ENCODE measurements at regions not wholly inside any gene's neighbourhood (a gene's known extent, or its start where the extent isn't known, plus 50 kb on each side); places are given as distances from the start of the nearest gene placed in this dataset.
"Not testable (repeated sequence)": the region's sequence is repeated elsewhere in the genome, so short reads cannot be mapped to it uniquely, and the experiment has no call there.

GRCh38 chr5:21336478-21336877 is 1348.5 kb upstream of the CDH18 start:
- not testable (repeated sequence) for DNase-seq (ENCODE audit: low spot score)

GRCh38 chr5:21315376-21315775 is 1327.4 kb upstream of the CDH18 start:
- DNase-seq (ENCODE audit: low spot score): not testable (repeated sequence)

GRCh38 chr5:21301205-21301604 is 1313.2 kb upstream of the CDH18 start:
- not testable (repeated sequence) for DNase-seq (ENCODE audit: low spot score)

GRCh38 chr5:21274361-21274760 is 1286.4 kb upstream of the CDH18 start:
- not testable (repeated sequence) for DNase-seq (ENCODE audit: low spot score)

GRCh38 chr5:21263361-21263760 is 1275.4 kb upstream of the CDH18 start:
- DNase-seq (ENCODE audit: low spot score): no peak

GRCh38 chr5:21254161-21254560 is 1266.2 kb upstream of the CDH18 start:
- no peak for DNase-seq (ENCODE audit: low spot score)

GRCh38 chr5:21244982-21245381 is 1257.0 kb upstream of the CDH18 start:
- no peak for DNase-seq (ENCODE audit: low spot score)

GRCh38 chr5:21238786-21239185 is 1250.8 kb upstream of the CDH18 start:
- DNase-seq (ENCODE audit: low spot score): no peak

- DNase-seq (ENCODE audit: low spot score): no peak
Measured at GRCh38 chr5:21237461-21237860, 1249.5 kb upstream of the CDH18 start.

GRCh38 chr5:21236971-21237427 is 1249.0 kb upstream of the CDH18 start:
- DNase-seq (ENCODE audit: low spot score): no peak

- no peak for DNase-seq (ENCODE audit: low spot score)
Measured at GRCh38 chr5:21236104-21236503, 1248.1 kb upstream of the CDH18 start.

- no peak for DNase-seq (ENCODE audit: low spot score)
Measured at GRCh38 chr5:21225223-21226064, 1237.4 kb upstream of the CDH18 start.

- no peak for DNase-seq (ENCODE audit: low spot score)
Measured at GRCh38 chr5:21221616-21222015, 1233.6 kb upstream of the CDH18 start.

GRCh38 chr5:21219966-21220365 is 1232.0 kb upstream of the CDH18 start:
- no peak for DNase-seq (ENCODE audit: low spot score)

GRCh38 chr5:21219251-21219650 is 1231.3 kb upstream of the CDH18 start:
- DNase-seq (ENCODE audit: low spot score): no peak

GRCh38 chr5:21212026-21212425 is 1224.0 kb upstream of the CDH18 start:
- no peak for DNase-seq (ENCODE audit: low spot score)

GRCh38 chr5:21209409-21209808 is 1221.4 kb upstream of the CDH18 start:
- DNase-seq (ENCODE audit: low spot score): no peak

GRCh38 chr5:21199087-21199486 is 1211.1 kb upstream of the CDH18 start:
- no peak for DNase-seq (ENCODE audit: low spot score)

GRCh38 chr5:21195145-21195544 is 1207.1 kb upstream of the CDH18 start:
- no peak for DNase-seq (ENCODE audit: low spot score)

GRCh38 chr5:21185536-21185935 is 1197.5 kb upstream of the CDH18 start:
- no peak for DNase-seq (ENCODE audit: low spot score)

GRCh38 chr5:21184581-21184980 is 1196.6 kb upstream of the CDH18 start:
- no peak for DNase-seq (ENCODE audit: low spot score)

GRCh38 chr5:21181609-21182125 is 1193.7 kb upstream of the CDH18 start:
- DNase-seq (ENCODE audit: low spot score): no peak

- DNase-seq (ENCODE audit: low spot score): no peak
Measured at GRCh38 chr5:21173526-21173925, 1185.5 kb upstream of the CDH18 start.

GRCh38 chr5:21173036-21173435 is 1185.0 kb upstream of the CDH18 start:
- DNase-seq (ENCODE audit: low spot score): no peak
